Ascending aorta (tissue), 2 donors: ENCODE measurements at regions not wholly inside any gene's neighbourhood (a gene's known extent, or its start where the extent isn't known, plus 50 kb on each side); places are given as distances from the start of the nearest gene placed in this dataset.

Experiments
- DNase-seq, 2 donors: peaks; one replicate each; pipeline ENCODE4 v3.0.0-alpha.2; 2019; ENCODE audit warnings: low spot score in 2 of 2
- H3K27ac ChIP-seq, 2 donors: fragments of 200-600 bp; sonication (generic); one replicate each; pipeline ENCODE4 v1.5.1; 2016 to 2017; ENCODE audit warnings: mild to moderate bottlenecking in 1 of 2
- H3K27me3 ChIP-seq: fragments of 200-600 bp; sonication (generic); one replicate; pipeline ENCODE4 v1.5.1; 2017
- H3K36me3 ChIP-seq, 2 donors: fragments of 200-600 bp; sonication (generic); one replicate each; pipeline ENCODE4 v1.5.1; 2016
- H3K4me1 ChIP-seq, 2 donors: fragments of 200-600 bp; sonication (generic); one replicate each; pipeline ENCODE4 v1.5.1; 2016 to 2017; ENCODE audit warnings: mild to moderate bottlenecking in 1 of 2
- H3K4me3 ChIP-seq, 2 donors: fragments of 200-600 bp; sonication (generic); one replicate each; pipeline ENCODE4 v1.5.1; 2016 to 2017; ENCODE audit warnings: mild to moderate bottlenecking in 1 of 2
- H3K9me3 ChIP-seq, 2 donors: fragments of 200-600 bp; sonication (generic); one replicate each; pipeline ENCODE4 v1.5.1; 2016
- CTCF ChIP-seq, 3 experiments: fragments of 200-600 bp in 2 of 3; fragments of 450-650 bp in 1 of 3; sonication (generic) in 2 of 3; IDR thresholded peaks; one replicate each; pipeline ENCODE4 v1.5.1; 2016 to 2019; ENCODE audit warnings: antibody characterized with exemption in 3 of 3, mild to moderate bottlenecking in 1 of 3, moderate library complexity in 1 of 3
- intact Hi-C: fragments of 100-400 bp; cut with DNase I; formaldehyde crosslinking; loops from one replicate; pipeline ENCODE4 v1.15.1; 2023

GRCh38 chr16:52229471-52229870, 317.5 kb downstream of the TOX3 start:
- H3K4me3 ChIP-seq, result no peak overlapping the region
- intact Hi-C loops, result no loop called here
- no peak for TF ChIP-seq CTCF (IDR thresholded peaks at IDR 0.05)
- H3K4me1 ChIP-seq, result no peaks in the 10 kb centered on the region
- H3K9me3 ChIP-seq, result no peaks in the 10 kb centered on the region
- H3K27ac ChIP-seq, result no peak overlapping the region
- H3K27me3 ChIP-seq, result no peaks in the 10 kb centered on the region
- DNase-seq, result no peak
- no peaks in the 10 kb centered on the region for H3K36me3 ChIP-seq

- Histone ChIP-seq H3K27ac (no peak overlapping the region), H3K9me3 (no peaks in the 10 kb centered on the region), H3K36me3 (no peaks in the 10 kb centered on the region), H3K4me3 (no peak overlapping the region), H3K4me1 (no peaks in the 10 kb centered on the region), H3K27me3 (no peaks in the 10 kb centered on the region)
- intact Hi-C loops, result no loop called here
- TF ChIP-seq CTCF (IDR thresholded peaks at IDR 0.05), result no peak
- no peak for DNase-seq
These were observed 319.1 kb downstream of the TOX3 start for GRCh38 chr16:52227851-52228250.

GRCh38 chr16:52212841-52213240, 334.1 kb downstream of the TOX3 start:
- no peaks in the 10 kb centered on the region for H3K9me3 ChIP-seq
- no peaks in the 10 kb centered on the region for H3K27me3 ChIP-seq
- no peak overlapping the region for H3K27ac ChIP-seq
- TF ChIP-seq CTCF (IDR thresholded peaks at IDR 0.05), result no peak
- intact Hi-C loops, result no loop called here
- DNase-seq, result no peak
- H3K36me3 ChIP-seq, result no peaks in the 10 kb centered on the region
- H3K4me3 ChIP-seq, result no peak overlapping the region
- H3K4me1 ChIP-seq, result no peaks in the 10 kb centered on the region

- intact Hi-C loops, result no loop called here
- H3K4me1 ChIP-seq, result no peaks in the 10 kb centered on the region
- no peaks in the 10 kb centered on the region for H3K9me3 ChIP-seq
- H3K36me3 ChIP-seq, result no peaks in the 10 kb centered on the region
- no peak for TF ChIP-seq CTCF (IDR thresholded peaks at IDR 0.05)
- no peak for DNase-seq
- H3K4me3 ChIP-seq, result no peak overlapping the region
- no peaks in the 10 kb centered on the region for H3K27me3 ChIP-seq
- no peak overlapping the region for H3K27ac ChIP-seq
These were observed 337.7 kb downstream of the TOX3 start for GRCh38 chr16:52209227-52209626.

- Histone ChIP-seq H3K27me3 (no peaks in the 10 kb centered on the region), H3K4me1 (no peaks in the 10 kb centered on the region), H3K4me3 (no peak overlapping the region), H3K36me3 (no peaks in the 10 kb centered on the region), H3K9me3 (no peaks in the 10 kb centered on the region), H3K27ac (no peak overlapping the region)
- no peak for TF ChIP-seq CTCF (IDR thresholded peaks at IDR 0.05)
- DNase-seq, result no peak
- intact Hi-C loops, result no loop called here
These were observed 343.8 kb downstream of the TOX3 start for GRCh38 chr16:52203096-52203495.

- H3K9me3 ChIP-seq, result no peaks in the 10 kb centered on the region
- no peak for DNase-seq
- H3K27me3 ChIP-seq, result no peaks in the 10 kb centered on the region
- H3K4me1 ChIP-seq, result no peaks in the 10 kb centered on the region
- no peaks in the 10 kb centered on the region for H3K36me3 ChIP-seq
- TF ChIP-seq CTCF (IDR thresholded peaks at IDR 0.05), result no peak
- no peak overlapping the region for H3K4me3 ChIP-seq
- no peak overlapping the region for H3K27ac ChIP-seq
- intact Hi-C loops, result no loop called here
These were observed 353.5 kb downstream of the TOX3 start for GRCh38 chr16:52193441-52193840.
